Gastrocnemius medialis (tissue), 4 donors: ENCODE measurements at regions not wholly inside any gene's neighbourhood (a gene's known extent, or its start where the extent isn't known, plus 50 kb on each side); places are given as distances from the start of the nearest gene placed in this dataset.

Experiments
- ATAC-seq, 2 donors: fragments of 150-250 bp; one replicate each; pipeline ENCODE4 v1.9.1; 2016
- DNase-seq, 2 donors: peaks; one replicate each; pipeline ENCODE4 v3.0.0-alpha.2; 2019
- H3K27ac ChIP-seq, 4 donors: fragments of 200-600 bp; sonication (generic); 1 replicate in 1 of 4; 2 replicates in 3 of 4; pipeline ENCODE4 v1.5.1; 2016 to 2018; ENCODE audit warnings: mild to moderate bottlenecking in 2 of 4, moderate library complexity in 1 of 4
- H3K27me3 ChIP-seq, 3 donors: fragments of 200-600 bp; sonication (generic) in 2 of 3; 1 replicate in 1 of 3; 2 replicates in 2 of 3; pipeline versions ENCODE4 v1.5.1 to v1.6.0; 2016 to 2019; ENCODE audit warnings: mild to moderate bottlenecking in 1 of 3, moderate library complexity in 1 of 3
- H3K36me3 ChIP-seq, 2 donors: fragments of 200-600 bp; sonication (generic) in 1 of 2; one replicate each; pipeline ENCODE4 v1.5.1; 2017 to 2018
- H3K4me1 ChIP-seq, 2 donors: fragments of 200-600 bp; sonication (generic) in 1 of 2; one replicate each; pipeline ENCODE4 v1.5.1; 2016 to 2017; ENCODE audit warnings: mild to moderate bottlenecking in 2 of 2
- H3K4me3 ChIP-seq, 4 donors: fragments of 200-600 bp; sonication (generic) in 3 of 4; 1 replicate in 1 of 4; 2 replicates in 3 of 4; pipeline ENCODE4 v1.5.1; 2016 to 2019; ENCODE audit warnings: mild to moderate bottlenecking in 2 of 4
- H3K9me3 ChIP-seq, 3 donors: fragments of 200-600 bp; sonication (generic) in 2 of 3; 1 replicate in 1 of 3; 2 replicates in 2 of 3; pipeline ENCODE4 v1.5.1; 2016 to 2019
- CTCF ChIP-seq, 5 experiments: fragments of 450-650 bp in 3 of 5; fragments of 200-600 bp in 2 of 5; sonication (generic) in 2 of 5; IDR thresholded peaks in 4 of 5; conservative IDR thresholded peaks in 1 of 5; 1 replicate in 4 of 5; 2 replicates in 1 of 5; pipeline ENCODE4 v1.5.1; 2016 to 2019; ENCODE audit warnings: antibody characterized with exemption in 5 of 5, mild to moderate bottlenecking in 3 of 5, moderate library complexity in 3 of 5
- POLR2A ChIP-seq, 2 donors: fragments of 450-650 bp; IDR thresholded peaks; one replicate each; pipeline ENCODE4 v1.6.1; 2017; ENCODE audit warnings: antibody characterized with exemption in 2 of 2, mild to moderate bottlenecking in 2 of 2, moderate library complexity in 2 of 2
- in situ Hi-C, 4 donors: fragments of 200-750 bp; cut with MboI; loops; one replicate each; pipeline versions ENCODE4 v1.15.0 to v1.8.0; 2017; ENCODE audit warnings: low sequenced_read_pairs in 4 of 4
- intact Hi-C: fragments of 100-400 bp; cut with DNase I; formaldehyde crosslinking; loops from one replicate; pipeline ENCODE4 v1.15.1; 2023; ENCODE audit warnings: low total_unique reads

- ATAC-seq (no peak), DNase-seq (no peak)
- no peak for TF ChIP-seq CTCF (IDR thresholded peaks at IDR 0.05 in 4 of 5, conservative IDR thresholded peaks at IDR 0.05 in 1 of 5)
- no peak for TF ChIP-seq POLR2A (IDR thresholded peaks at IDR 0.05)
- Histone ChIP-seq H3K27me3 (no peaks in the 10 kb centered on the region), H3K27ac (no peak overlapping the region), H3K9me3 (no peaks in the 10 kb centered on the region), H3K4me1 (no peaks in the 10 kb centered on the region), H3K4me3 (no peak overlapping the region), H3K36me3 (no peaks in the 10 kb centered on the region)
- in situ Hi-C loops, result no loop called here
- intact Hi-C loops, result no loop called here
These were observed 283.9 kb upstream of the TNC start for GRCh38 chr9:115401756-115402327.

GRCh38 chr9:115403753-115404152, 285.8 kb upstream of the TNC start:
- Histone ChIP-seq H3K27ac (no peak overlapping the region), H3K9me3 (no peaks in the 10 kb centered on the region), H3K4me3 (no peak overlapping the region), H3K36me3 (no peaks in the 10 kb centered on the region), H3K4me1 (no peaks in the 10 kb centered on the region), H3K27me3 (no peaks in the 10 kb centered on the region)
- DNase-seq, result no peak
- intact Hi-C loops, result no loop called here
- in situ Hi-C loops, result no loop called here
- no peak for TF ChIP-seq POLR2A (IDR thresholded peaks at IDR 0.05)
- TF ChIP-seq CTCF (IDR thresholded peaks at IDR 0.05 in 4 of 5, conservative IDR thresholded peaks at IDR 0.05 in 1 of 5), result no peak
- no peak for ATAC-seq

- intact Hi-C loops, result no loop called here
These were observed 286.4 kb upstream of the TNC start for GRCh38 chr9:115404311-115404710.

GRCh38 chr9:115411516-115411915, 293.6 kb upstream of the TNC start:
- H3K27ac ChIP-seq, result no peak overlapping the region
- TF ChIP-seq CTCF (IDR thresholded peaks at IDR 0.05 in 4 of 5, conservative IDR thresholded peaks at IDR 0.05 in 1 of 5) (no peak), POLR2A (IDR thresholded peaks at IDR 0.05) (no peak)
- H3K36me3 ChIP-seq, result no peaks in the 10 kb centered on the region
- H3K4me3 ChIP-seq, result no peak overlapping the region
- H3K4me1 ChIP-seq, result no peaks in the 10 kb centered on the region
- DNase-seq (no peak), ATAC-seq (no peak)
- intact Hi-C loops, result no loop called here
- H3K9me3 ChIP-seq, result no peaks in the 10 kb centered on the region
- H3K27me3 ChIP-seq, result no peaks in the 10 kb centered on the region
- in situ Hi-C loops, result no loop called here

More at GRCh38 chr9:115404311-115404710, 286.4 kb upstream of the TNC start:
- TF ChIP-seq POLR2A (IDR thresholded peaks at IDR 0.05), result no peak
- DNase-seq, result no peak
- no peak for ATAC-seq
- no peak overlapping the region for H3K4me3 ChIP-seq
- H3K4me1 ChIP-seq, result no peaks in the 10 kb centered on the region
- in situ Hi-C loops, result no loop called here
- H3K27ac ChIP-seq, result no peak overlapping the region
- no peaks in the 10 kb centered on the region for H3K36me3 ChIP-seq
- H3K9me3 ChIP-seq, result no peaks in the 10 kb centered on the region
- H3K27me3 ChIP-seq, result no peaks in the 10 kb centered on the region

GRCh38 chr9:115411993-115412452, 294.1 kb upstream of the TNC start:
- Histone ChIP-seq H3K4me1 (no peaks in the 10 kb centered on the region), H3K27ac (no peak overlapping the region)

More at GRCh38 chr9:115411993-115412452, 294.1 kb upstream of the TNC start:
- TF ChIP-seq POLR2A (IDR thresholded peaks at IDR 0.05), result no peak
- no peak for TF ChIP-seq CTCF (IDR thresholded peaks at IDR 0.05 in 4 of 5, conservative IDR thresholded peaks at IDR 0.05 in 1 of 5)
- in situ Hi-C loops (no loop called here), intact Hi-C loops (no loop called here)
- Histone ChIP-seq H3K9me3 (no peaks in the 10 kb centered on the region), H3K4me3 (no peak overlapping the region), H3K27me3 (no peaks in the 10 kb centered on the region), H3K36me3 (no peaks in the 10 kb centered on the region)
- DNase-seq, result no peak
- no peak for ATAC-seq
